ENCODE measurements at regions not wholly inside any gene's neighbourhood (a gene's known extent, or its start where the extent isn't known, plus 50 kb on each side); places are given as distances from the start of the nearest gene placed in this dataset.
A peak's percentile ranks its signal among the peaks of the same experiment; 100 is the strongest.

DNA sequence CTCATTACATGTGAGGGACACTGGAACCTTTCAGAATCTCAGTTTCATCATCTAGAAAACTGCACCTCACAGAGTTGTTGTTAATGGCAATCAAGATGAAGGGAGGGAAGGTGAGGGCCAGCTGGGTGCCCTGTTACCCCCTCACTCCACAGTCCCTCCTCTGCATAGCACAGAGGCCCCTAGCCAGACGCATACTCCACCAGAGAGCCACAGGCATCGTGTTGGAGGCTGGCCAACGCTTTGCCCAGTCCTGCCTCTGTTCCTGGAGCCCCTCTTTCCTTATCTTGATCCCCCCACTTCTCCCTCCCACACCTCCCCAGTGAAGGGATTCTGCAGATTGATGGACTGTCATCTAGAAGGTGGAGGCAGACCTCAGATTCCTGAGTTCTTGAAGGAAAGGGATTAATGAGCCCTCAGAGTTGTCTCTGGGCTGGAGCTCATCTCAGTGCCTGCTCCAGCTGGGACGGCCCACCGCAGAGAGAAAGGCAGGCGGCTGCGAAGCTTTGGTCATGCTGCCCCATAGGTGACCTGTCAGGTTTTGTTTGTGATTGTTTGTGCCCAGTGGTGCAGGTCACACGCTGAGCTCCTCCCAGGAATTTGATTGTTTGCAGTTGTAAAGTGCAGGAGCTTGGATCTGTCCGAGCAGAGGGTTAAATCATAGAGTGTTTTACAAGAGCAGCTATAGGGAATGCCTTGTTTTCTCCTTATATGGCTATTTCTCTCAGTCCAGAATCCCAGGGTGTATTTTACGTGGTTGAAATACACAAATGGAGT, 487.3 kb downstream of the CCDC171 start:
- Mint-ChIP-seq H3K9me3 (ENCODE audit: low read depth, unreplicated experiment) (no peaks in the 10 kb centered on the region), H3K27ac (ENCODE audit: unreplicated experiment) (no peak overlapping the region), H3K27me3 (ENCODE audit: unreplicated experiment) (no peaks in the 10 kb centered on the region), H3K4me1 (ENCODE audit: low read depth, unreplicated experiment) (peaks cover 11% of the 10 kb centered on the region), H3K4me3 (ENCODE audit: low read depth, unreplicated experiment) (no peak overlapping the region), H3K36me3 (ENCODE audit: insufficient read depth, unreplicated experiment) (no peaks in the 10 kb centered on the region)
- intact Hi-C loops (cut with micrococcal nuclease; ENCODE audit: unreplicated experiment): no loop called here
- CTCF ChIA-PET: no interaction called here
- TF ChIP-seq, protein P1, sequence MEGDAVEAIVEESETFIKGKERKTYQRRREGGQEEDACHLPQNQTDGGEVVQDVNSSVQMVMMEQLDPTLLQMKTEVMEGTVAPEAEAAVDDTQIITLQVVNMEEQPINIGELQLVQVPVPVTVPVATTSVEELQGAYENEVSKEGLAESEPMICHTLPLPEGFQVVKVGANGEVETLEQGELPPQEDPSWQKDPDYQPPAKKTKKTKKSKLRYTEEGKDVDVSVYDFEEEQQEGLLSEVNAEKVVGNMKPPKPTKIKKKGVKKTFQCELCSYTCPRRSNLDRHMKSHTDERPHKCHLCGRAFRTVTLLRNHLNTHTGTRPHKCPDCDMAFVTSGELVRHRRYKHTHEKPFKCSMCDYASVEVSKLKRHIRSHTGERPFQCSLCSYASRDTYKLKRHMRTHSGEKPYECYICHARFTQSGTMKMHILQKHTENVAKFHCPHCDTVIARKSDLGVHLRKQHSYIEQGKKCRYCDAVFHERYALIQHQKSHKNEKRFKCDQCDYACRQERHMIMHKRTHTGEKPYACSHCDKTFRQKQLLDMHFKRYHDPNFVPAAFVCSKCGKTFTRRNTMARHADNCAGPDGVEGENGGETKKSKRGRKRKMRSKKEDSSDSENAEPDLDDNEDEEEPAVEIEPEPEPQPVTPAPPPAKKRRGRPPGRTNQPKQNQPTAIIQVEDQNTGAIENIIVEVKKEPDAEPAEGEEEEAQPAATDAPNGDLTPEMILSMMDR (IDR thresholded peaks at IDR 0.05; ENCODE audit: unreplicated experiment): no peak
- no TSS peak for BruUV-seq (replicated peaks)
- DNase-seq: peak; percentile 12

DNA sequence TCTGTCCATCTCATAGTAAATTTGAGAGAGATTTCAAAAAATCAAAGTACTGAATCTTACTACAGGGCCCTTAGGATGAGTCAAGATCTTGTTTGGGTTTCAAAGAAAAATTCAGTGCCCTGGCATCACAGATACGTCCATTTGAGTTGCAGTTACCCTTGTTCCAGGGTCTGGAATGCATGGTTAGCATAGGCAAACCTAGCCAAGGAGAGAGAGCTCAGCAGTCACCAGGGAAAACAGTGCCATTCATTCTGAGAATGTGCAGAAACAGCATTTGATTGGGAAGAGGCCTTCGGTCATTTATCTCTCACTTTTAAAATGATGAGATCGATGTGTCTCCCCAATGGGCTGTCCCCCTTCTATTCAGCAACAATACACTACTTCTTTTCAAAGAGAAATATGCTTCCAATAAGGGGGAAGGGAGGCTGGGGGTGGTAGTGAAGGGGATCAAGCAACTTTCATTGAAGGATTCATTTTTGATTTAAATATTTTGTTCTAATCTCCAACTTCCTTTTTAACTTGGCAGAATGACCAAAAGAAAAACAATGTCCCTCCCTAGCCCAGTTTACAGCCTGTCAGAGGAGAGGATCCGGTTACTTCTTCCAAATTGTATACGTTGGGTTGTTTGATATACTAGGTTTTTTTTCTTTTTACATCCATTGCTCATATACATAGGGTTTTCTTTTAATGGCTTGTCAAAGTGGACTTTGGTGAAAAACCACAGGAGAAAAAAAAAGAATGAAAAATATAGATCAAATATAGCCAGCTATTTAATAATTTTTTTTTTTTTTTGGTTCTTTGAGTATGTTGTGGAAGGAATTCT, 491.1 kb downstream of the CCDC171 start:
- TF ChIP-seq, protein P1 (IDR thresholded peaks at IDR 0.05; ENCODE audit: unreplicated experiment): no peak
- no peaks in the 10 kb centered on the region for H3K27me3 Mint-ChIP-seq (ENCODE audit: unreplicated experiment)
- no peaks in the 10 kb centered on the region for H3K36me3 Mint-ChIP-seq (ENCODE audit: insufficient read depth, unreplicated experiment)
- CTCF ChIA-PET: no interaction called here
- no peak for DNase-seq
- H3K27ac Mint-ChIP-seq (ENCODE audit: unreplicated experiment): no peak overlapping the region
- H3K4me3 Mint-ChIP-seq (ENCODE audit: low read depth, unreplicated experiment): no peak overlapping the region
- no TSS peak for BruUV-seq (replicated peaks)
- H3K4me1 Mint-ChIP-seq (ENCODE audit: low read depth, unreplicated experiment): peaks cover 32% of the 10 kb centered on the region
- intact Hi-C loops (cut with micrococcal nuclease; ENCODE audit: unreplicated experiment): no loop called here
- H3K9me3 Mint-ChIP-seq (ENCODE audit: low read depth, unreplicated experiment): peaks cover 5% of the 10 kb centered on the region

DNA sequence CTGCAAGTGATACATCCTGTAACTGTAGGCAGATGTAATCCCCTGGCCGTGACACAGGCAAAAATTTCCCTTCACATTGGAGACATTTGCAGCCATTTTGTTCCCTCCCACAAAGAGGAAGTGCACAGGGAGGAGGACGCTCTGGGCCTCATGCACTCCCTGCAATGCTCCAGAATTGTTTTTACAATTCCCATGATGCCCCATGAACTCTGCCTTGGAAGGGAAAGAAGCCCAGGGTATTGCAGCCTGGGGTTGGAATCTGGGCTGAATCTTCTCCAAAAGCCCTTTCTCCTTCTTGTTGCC, 491.7 kb downstream of the CCDC171 start:
- BruUV-seq (replicated peaks): no TSS peak
- no peak overlapping the region for H3K27ac Mint-ChIP-seq (ENCODE audit: unreplicated experiment)
- no peak for DNase-seq
- no peaks in the 10 kb centered on the region for H3K27me3 Mint-ChIP-seq (ENCODE audit: unreplicated experiment)
- intact Hi-C loops (cut with micrococcal nuclease; ENCODE audit: unreplicated experiment): no loop called here
- H3K9me3 Mint-ChIP-seq (ENCODE audit: low read depth, unreplicated experiment): peaks cover 5% of the 10 kb centered on the region
- H3K4me1 Mint-ChIP-seq (ENCODE audit: low read depth, unreplicated experiment): peaks cover 32% of the 10 kb centered on the region
- no peaks in the 10 kb centered on the region for H3K36me3 Mint-ChIP-seq (ENCODE audit: insufficient read depth, unreplicated experiment)
- H3K4me3 Mint-ChIP-seq (ENCODE audit: low read depth, unreplicated experiment): no peak overlapping the region
- CTCF ChIA-PET: no interaction called here
- TF ChIP-seq, protein P1 (IDR thresholded peaks at IDR 0.05; ENCODE audit: unreplicated experiment): no peak

DNA sequence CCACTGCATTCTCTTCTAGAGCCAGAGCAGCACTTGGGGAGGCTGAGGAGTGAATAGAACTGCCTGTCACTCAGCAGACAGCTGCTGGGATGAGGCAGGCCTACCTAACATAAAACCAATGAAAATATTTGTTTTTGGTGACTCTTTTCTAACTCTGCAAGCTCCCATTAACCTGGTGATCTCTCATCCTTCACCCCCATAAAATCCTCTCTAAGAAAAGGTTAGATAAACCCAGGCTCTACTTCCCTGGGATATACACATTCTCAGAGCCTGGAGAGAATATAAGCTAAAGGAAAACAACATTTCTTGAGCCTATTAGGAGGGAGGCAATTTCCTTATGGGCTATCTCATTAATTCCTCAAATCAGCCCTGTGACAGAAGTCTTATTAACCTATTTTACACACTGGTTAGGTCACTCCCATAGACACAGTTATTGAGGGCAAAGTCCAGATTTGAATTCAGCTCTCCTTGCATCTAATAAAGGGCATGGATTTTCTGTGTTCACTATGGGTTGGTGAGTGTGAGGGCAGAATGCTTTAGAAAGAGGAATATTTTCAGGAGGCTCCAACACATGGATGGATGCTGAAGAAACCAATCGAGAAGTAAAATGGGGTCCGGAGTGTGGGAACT, 492.9 kb downstream of the CCDC171 start:
- peaks cover 28% of the 10 kb centered on the region for H3K4me1 Mint-ChIP-seq (ENCODE audit: low read depth, unreplicated experiment)
- no TSS peak for BruUV-seq (replicated peaks)
- CTCF ChIA-PET: no interaction called here
- H3K27me3 Mint-ChIP-seq (ENCODE audit: unreplicated experiment): no peaks in the 10 kb centered on the region
- no peak overlapping the region for H3K27ac Mint-ChIP-seq (ENCODE audit: unreplicated experiment)
- DNase-seq: no peak
- TF ChIP-seq, protein P1 (IDR thresholded peaks at IDR 0.05; ENCODE audit: unreplicated experiment): no peak
- no peak overlapping the region for H3K4me3 Mint-ChIP-seq (ENCODE audit: low read depth, unreplicated experiment)
- no peaks in the 10 kb centered on the region for H3K36me3 Mint-ChIP-seq (ENCODE audit: insufficient read depth, unreplicated experiment)
- peaks cover 5% of the 10 kb centered on the region for H3K9me3 Mint-ChIP-seq (ENCODE audit: low read depth, unreplicated experiment)
- intact Hi-C loops (cut with micrococcal nuclease; ENCODE audit: unreplicated experiment): no loop called here
